IMR-90 (cell line): ENCODE measurements at regions not wholly inside any gene's neighbourhood (a gene's known extent, or its start where the extent isn't known, plus 50 kb on each side); places are given as distances from the start of the nearest gene placed in this dataset.
A peak's percentile ranks its signal among the peaks of the same experiment; 100 is the strongest.

ENCODE experiments used
- ATAC-seq: fragments of 200-7000 bp; cut with Tn5 transposase; 2 replicates; pipeline ENCODE4 v1.9.1; 2020; ENCODE audit warnings: low read depth, mild to moderate bottlenecking, moderate library complexity
- BruUV-seq: library from RNA; stranded (reverse); fragments of 400-500 nt; replicated peaks from 2 replicates; lab custom pipeline; 2021; lab: Mats Ljungman, UMichigan
- CTCF ChIA-PET: fragments of 300-600 bp; formaldehyde crosslinking; extraction: SDS; loops from one replicate; lab custom pipeline; 2021; ENCODE audit warnings: antibody characterized with exemption; lab: Yijun Ruan, JAX
- POLR2A ChIA-PET: fragments of 300-600 bp; sonication (Branson Sonifier 250); formaldehyde crosslinking; loops from one replicate; lab custom pipeline; 2022; ENCODE audit warnings: antibody characterized with exemption; ENCODE audit not compliant: unreplicated experiment; lab: Charles Lee
- DNase-seq: peaks from one replicate; pipeline ENCODE4 v3.0.0; 2013
- H2AFZ ChIP-seq: replicated peaks from 2 replicates; pipeline ENCODE3; 2013; ENCODE audit warnings: low read length, mild to moderate bottlenecking; ENCODE audit not compliant: poor library complexity
- H2AK5ac ChIP-seq: 2 replicates; pipeline ENCODE4 v1.6.1; 2013; ENCODE audit warnings: low read depth, low read length, inconsistent platforms
- H2AK9ac ChIP-seq: replicated peaks from 2 replicates; pipeline ENCODE3; 2013; ENCODE audit warnings: mild to moderate bottlenecking, low read depth, low read length, moderate library complexity; ENCODE audit not compliant: poor library complexity
- H2BK120ac ChIP-seq: 2 replicates; pipeline ENCODE4 v1.6.1; 2013; ENCODE audit warnings: low read depth, low read length, inconsistent platforms
- H2BK15ac ChIP-seq: 3 replicates; pipeline ENCODE4 v1.6.1; 2013; ENCODE audit warnings: low read depth, low read length, inconsistent platforms
- H2BK20ac ChIP-seq: 2 replicates; pipeline ENCODE4 v1.6.1; 2013; ENCODE audit warnings: low read depth, mild to moderate bottlenecking, inconsistent platforms, low read length, moderate library complexity
- H2BK5ac ChIP-seq: 2 replicates; pipeline ENCODE4 v1.6.1; 2013; ENCODE audit warnings: mild to moderate bottlenecking, low read depth, low read length, inconsistent platforms; ENCODE audit not compliant: poor library complexity, severe bottlenecking
- H3K14ac ChIP-seq: replicated peaks from 2 replicates; pipeline ENCODE4 v1.6.1; 2013; ENCODE audit warnings: low read depth, low read length, inconsistent platforms
- H3K18ac ChIP-seq: 2 replicates; pipeline ENCODE4 v1.6.1; 2013; ENCODE audit warnings: low read depth, low read length, control low read depth
- H3K23ac ChIP-seq: 2 replicates; pipeline ENCODE4 v1.6.1; 2013; ENCODE audit warnings: low read depth, low read length, inconsistent platforms
- H3K27ac ChIP-seq: 2 replicates; pipeline ENCODE4 v1.5.1; 2013; ENCODE audit warnings: mild to moderate bottlenecking, control low read depth, low read length; ENCODE audit not compliant: insufficient read depth
- H3K27me3 ChIP-seq: 2 replicates; pipeline ENCODE4 v1.6.1; 2013; ENCODE audit warnings: low read length; ENCODE audit not compliant: control insufficient read depth, insufficient read depth
- H3K36me3 ChIP-seq: 2 replicates; pipeline ENCODE4 v1.6.1; 2013; ENCODE audit warnings: low read length, mixed read lengths; ENCODE audit not compliant: control insufficient read depth, insufficient read depth
- H3K4ac ChIP-seq: 2 replicates; pipeline ENCODE4 v1.6.1; 2013; ENCODE audit warnings: low read depth, low read length, inconsistent platforms
- H3K4me1 ChIP-seq: 2 replicates; pipeline ENCODE4 v1.6.1; 2013; ENCODE audit warnings: low read length, mixed read lengths; ENCODE audit not compliant: control insufficient read depth, insufficient read depth
- H3K4me2 ChIP-seq: 2 replicates; pipeline ENCODE4 v1.6.1; 2013; ENCODE audit warnings: low read depth, mild to moderate bottlenecking, control low read depth, low read length, moderate library complexity
- H3K4me3 ChIP-seq: 2 replicates; pipeline ENCODE4 v1.5.1; 2013; ENCODE audit warnings: low read depth, mild to moderate bottlenecking, control low read depth, low read length, moderate library complexity; ENCODE audit not compliant: insufficient read depth
- H3K56ac ChIP-seq: 2 replicates; pipeline ENCODE4 v1.6.1; 2013; ENCODE audit warnings: low read length, inconsistent platforms; ENCODE audit not compliant: insufficient read depth; ENCODE audit errors: extremely low read depth
- H3K79me1 ChIP-seq, 2 experiments: 2 replicates each; pipeline ENCODE4 v1.6.1; 2013; ENCODE audit warnings: low read length in 2 of 2, inconsistent platforms in 1 of 2, low read depth in 1 of 2
- H3K9ac ChIP-seq: 2 replicates; pipeline ENCODE4 v1.6.1; 2013; ENCODE audit warnings: low read depth, low read length, control low read depth
- H3K9me1 ChIP-seq: 2 replicates; pipeline ENCODE4 v1.6.1; 2013; ENCODE audit warnings: low read length, inconsistent platforms; ENCODE audit not compliant: insufficient read depth
- H3K9me3 ChIP-seq: 2 replicates; pipeline ENCODE4 v1.6.1; 2013; ENCODE audit warnings: low read length; ENCODE audit not compliant: control insufficient read depth, insufficient read depth
- H4K20me1 ChIP-seq: 2 replicates; pipeline ENCODE4 v1.6.1; 2013; ENCODE audit warnings: low read length, inconsistent platforms; ENCODE audit not compliant: insufficient read depth
- H4K5ac ChIP-seq: 2 replicates; pipeline ENCODE4 v1.6.1; 2013; ENCODE audit warnings: mild to moderate bottlenecking, low read depth, low read length, control low read depth
- H4K8ac ChIP-seq, 2 experiments: 2 replicates each; pipeline ENCODE4 v1.6.1; 2013; ENCODE audit warnings: low read depth in 2 of 2, low read length in 2 of 2, control low read depth in 1 of 2, inconsistent platforms in 1 of 2
- H4K91ac ChIP-seq: 2 replicates; pipeline ENCODE4 v1.6.1; 2013; ENCODE audit warnings: low read depth, low read length, inconsistent platforms; ENCODE audit not compliant: insufficient read depth
- CEBPB ChIP-seq: IDR thresholded peaks from 2 replicates; pipeline ENCODE4 v1.6.1; 2012; ENCODE audit warnings: low read depth, low read length, improper control_type of control experiment
- CHD1 ChIP-seq: IDR thresholded peaks from 2 replicates; pipeline ENCODE4 v1.6.1; 2012; ENCODE audit warnings: low read depth, low read length, improper control_type of control experiment
- FOS ChIP-seq: fragments of 150-350 bp; IDR thresholded peaks from 2 replicates; pipeline ENCODE4 v1.6.1; 2016; ENCODE audit warnings: low read depth, low read length
- MAFK ChIP-seq: IDR thresholded peaks from 2 replicates; pipeline ENCODE4 v1.6.1; 2012; ENCODE audit warnings: low read depth, low read length, improper control_type of control experiment
- MAZ ChIP-seq: IDR thresholded peaks from 2 replicates; pipeline ENCODE4 v1.6.1; 2012; ENCODE audit warnings: low read depth, mild to moderate bottlenecking, low read length, improper control_type of control experiment, moderate library complexity, borderline replicate concordance
- MXI1 ChIP-seq: IDR thresholded peaks from 2 replicates; pipeline ENCODE4 v1.6.1; 2012; ENCODE audit warnings: low read depth, mild to moderate bottlenecking, low read length, moderate library complexity, borderline replicate concordance
- NFE2L2 ChIP-seq: fragments of 150-350 bp; IDR thresholded peaks from 2 replicates; pipeline ENCODE4 v1.6.1; 2016; ENCODE audit warnings: low read depth, mild to moderate bottlenecking, low read length
- POLR2A ChIP-seq: IDR thresholded peaks from 2 replicates; pipeline ENCODE4 v1.6.1; 2012; ENCODE audit warnings: mild to moderate bottlenecking, low read depth, low read length
- RAD21 ChIP-seq: IDR thresholded peaks from 2 replicates; pipeline ENCODE4 v1.6.1; 2012; ENCODE audit warnings: low read length, improper control_type of control experiment
- RCOR1 ChIP-seq: IDR thresholded peaks from 2 replicates; pipeline ENCODE4 v1.6.1; 2012; ENCODE audit warnings: mild to moderate bottlenecking, low read length, improper control_type of control experiment; ENCODE audit not compliant: insufficient replicate concordance
- RFX5 ChIP-seq: IDR thresholded peaks from 2 replicates; pipeline ENCODE4 v1.8.0; 2012; ENCODE audit warnings: low read depth, mild to moderate bottlenecking, low read length, moderate library complexity
- SMC3 ChIP-seq: fragments of 150-350 bp; IDR thresholded peaks from 2 replicates; pipeline ENCODE4 v1.6.1; 2016; ENCODE audit warnings: low read depth, mild to moderate bottlenecking, antibody characterized with exemption, low read length, moderate library complexity
- WGBS, 2 experiments: methylation state at CpG; one replicate each; pipeline versions ENCODE4 v1.1.5 to v1.1.7; 2013; ENCODE audit warnings: missing lambda C conversion rate in 2 of 2; ENCODE audit not compliant: insufficient read length in 1 of 2; ENCODE audit errors: extremely low coverage in 2 of 2; 5-methylcytosine and 5-hydroxymethylcytosine counted together
- dilution Hi-C: fragments of 300-500 bp; cut with HindIII; formaldehyde crosslinking; loops from one replicate; pipeline ENCODE4 v1.14.3; 2018; ENCODE audit warnings: low sequenced_read_pairs; ENCODE audit not compliant: unreplicated experiment
- in situ Hi-C: fragments of 300-500 bp; cut with MboI; formaldehyde crosslinking; loops from 3 replicates; pipeline ENCODE4 v1.14.3; 2019; ENCODE audit warnings: low sequenced_read_pairs, inconsistent platforms, mixed read lengths
- intact Hi-C: fragments of 100-400 bp; cut with micrococcal nuclease; formaldehyde crosslinking; loops from 2 replicates; pipeline ENCODE4 v1.10.0; 2022
- TF ChIP-seq, protein P1 (sequence below): fragments of 150-350 bp; IDR thresholded peaks from 2 replicates; pipeline ENCODE4 v1.6.1; 2016; ENCODE audit warnings: low read depth, mild to moderate bottlenecking, low read length, moderate library complexity, borderline replicate concordance
- TF ChIP-seq, protein P2 (sequence below): conservative IDR thresholded peaks from 2 replicates; pipeline ENCODE4 v1.5.1; 2012; ENCODE audit warnings: mild to moderate bottlenecking, low read depth, low read length, improper control_type of control experiment
- TF ChIP-seq, protein P3 (sequence below): fragments of 150-350 bp; IDR thresholded peaks from 2 replicates; pipeline ENCODE4 v1.6.1; 2017; ENCODE audit warnings: mild to moderate bottlenecking, antibody characterized with exemption, low read length, low read depth

DNA sequence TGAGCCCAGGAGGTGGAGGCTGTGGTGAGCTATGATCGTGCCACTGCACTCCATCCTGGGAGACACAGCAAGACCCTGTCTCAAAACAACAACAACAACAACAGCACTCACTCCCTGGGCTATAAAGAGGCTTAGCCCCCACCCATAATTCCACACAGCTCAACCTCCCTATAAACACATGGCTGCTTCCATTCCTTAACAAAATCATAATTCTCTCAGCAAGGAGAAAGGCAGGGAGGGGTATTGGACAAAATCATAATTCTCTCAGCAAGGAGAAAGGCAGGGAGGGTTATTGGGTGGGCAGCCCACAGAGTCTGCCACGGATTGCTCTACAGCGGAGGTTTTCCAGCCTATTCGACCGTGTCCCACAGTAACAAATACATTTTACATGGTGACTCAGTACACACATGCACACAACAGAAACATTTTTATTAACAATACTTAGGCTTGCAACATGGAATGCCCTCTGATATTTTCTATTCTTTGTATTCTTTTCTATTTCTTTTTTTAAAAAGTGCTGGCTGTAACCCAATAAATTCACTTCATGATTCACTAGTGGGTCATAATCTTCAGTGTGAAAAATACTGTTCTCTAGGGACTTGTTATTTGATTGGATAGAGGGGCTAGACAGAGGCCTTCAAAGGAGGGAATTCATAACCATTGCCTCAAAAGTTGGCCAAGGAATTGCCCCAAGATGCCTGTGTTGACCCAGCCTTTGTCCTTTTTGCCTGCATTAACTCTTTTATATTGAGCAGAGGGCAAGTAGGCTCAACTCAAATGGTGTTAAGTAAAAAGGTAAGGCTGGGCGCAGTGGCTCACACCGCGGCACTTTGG lies 50.6 kb upstream of the ZMYND8 start:
- H4K91ac ChIP-seq: no peak overlapping the region
- in situ Hi-C loops: no loop called here
- H3K14ac ChIP-seq: no peak overlapping the region
- H3K79me1 ChIP-seq: no peaks in the 10 kb centered on the region
- H2BK20ac ChIP-seq: no peak overlapping the region
- H3K27me3 ChIP-seq: no peaks in the 10 kb centered on the region
- ATAC-seq: no peak; the same call in 1 of the 2 replicates
- ChIA-PET POLR2A (no interaction called here), CTCF (no interaction called here)
- H3K4me2 ChIP-seq: no peak overlapping the region
- no peak overlapping the region for H2BK15ac ChIP-seq
- H3K9me3 ChIP-seq: no peaks in the 10 kb centered on the region
- BruUV-seq: no TSS peak
- H3K27ac ChIP-seq: no peak overlapping the region
- H2AK9ac ChIP-seq: no peak overlapping the region
- intact Hi-C loops: no loop called here
- no peak overlapping the region for H3K18ac ChIP-seq
- H2AK5ac ChIP-seq: no peak overlapping the region
- dilution Hi-C loops: no loop called here
- peak; percentile 45 for DNase-seq
- no peaks in the 10 kb centered on the region for H4K20me1 ChIP-seq
- no peak overlapping the region for H2BK5ac ChIP-seq
- 0 out of 2 replicates have a peak, but pooled peaks cover 2% of the 10 kb centered on the region for H3K4me1 ChIP-seq
- no peak overlapping the region for H4K5ac ChIP-seq
- no peak overlapping the region for H3K56ac ChIP-seq
- H3K4ac ChIP-seq: no peak overlapping the region
- H4K8ac ChIP-seq: no peak overlapping the region
- H2BK120ac ChIP-seq: no peak overlapping the region
- no peak overlapping the region for H3K4me3 ChIP-seq
- H3K9ac ChIP-seq: no peak overlapping the region
- 40% methylated on average over 3 of the region's 8 CpGs; no CpG with 5 or more reads in 1 of the 2 experiments for WGBS, 2 experiments
- no peaks in the 10 kb centered on the region for H3K36me3 ChIP-seq
- H3K23ac ChIP-seq: no peak overlapping the region
- no peaks in the 10 kb centered on the region for H3K9me1 ChIP-seq
- no peak overlapping the region for H2AFZ ChIP-seq
- no peak for TF ChIP-seq NFE2L2
- no peak for TF ChIP-seq MAZ
- TF ChIP-seq, protein P1, sequence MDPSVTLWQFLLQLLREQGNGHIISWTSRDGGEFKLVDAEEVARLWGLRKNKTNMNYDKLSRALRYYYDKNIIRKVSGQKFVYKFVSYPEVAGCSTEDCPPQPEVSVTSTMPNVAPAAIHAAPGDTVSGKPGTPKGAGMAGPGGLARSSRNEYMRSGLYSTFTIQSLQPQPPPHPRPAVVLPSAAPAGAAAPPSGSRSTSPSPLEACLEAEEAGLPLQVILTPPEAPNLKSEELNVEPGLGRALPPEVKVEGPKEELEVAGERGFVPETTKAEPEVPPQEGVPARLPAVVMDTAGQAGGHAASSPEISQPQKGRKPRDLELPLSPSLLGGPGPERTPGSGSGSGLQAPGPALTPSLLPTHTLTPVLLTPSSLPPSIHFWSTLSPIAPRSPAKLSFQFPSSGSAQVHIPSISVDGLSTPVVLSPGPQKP: no peak
- no peak for TF ChIP-seq CHD1
- no peak for TF ChIP-seq CEBPB
- TF ChIP-seq, protein P2, sequence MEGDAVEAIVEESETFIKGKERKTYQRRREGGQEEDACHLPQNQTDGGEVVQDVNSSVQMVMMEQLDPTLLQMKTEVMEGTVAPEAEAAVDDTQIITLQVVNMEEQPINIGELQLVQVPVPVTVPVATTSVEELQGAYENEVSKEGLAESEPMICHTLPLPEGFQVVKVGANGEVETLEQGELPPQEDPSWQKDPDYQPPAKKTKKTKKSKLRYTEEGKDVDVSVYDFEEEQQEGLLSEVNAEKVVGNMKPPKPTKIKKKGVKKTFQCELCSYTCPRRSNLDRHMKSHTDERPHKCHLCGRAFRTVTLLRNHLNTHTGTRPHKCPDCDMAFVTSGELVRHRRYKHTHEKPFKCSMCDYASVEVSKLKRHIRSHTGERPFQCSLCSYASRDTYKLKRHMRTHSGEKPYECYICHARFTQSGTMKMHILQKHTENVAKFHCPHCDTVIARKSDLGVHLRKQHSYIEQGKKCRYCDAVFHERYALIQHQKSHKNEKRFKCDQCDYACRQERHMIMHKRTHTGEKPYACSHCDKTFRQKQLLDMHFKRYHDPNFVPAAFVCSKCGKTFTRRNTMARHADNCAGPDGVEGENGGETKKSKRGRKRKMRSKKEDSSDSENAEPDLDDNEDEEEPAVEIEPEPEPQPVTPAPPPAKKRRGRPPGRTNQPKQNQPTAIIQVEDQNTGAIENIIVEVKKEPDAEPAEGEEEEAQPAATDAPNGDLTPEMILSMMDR: no peak
- TF ChIP-seq FOS: no peak
- no peak for TF ChIP-seq RCOR1
- no peak for TF ChIP-seq RAD21
- TF ChIP-seq MXI1: no peak
- TF ChIP-seq RFX5: no peak
- TF ChIP-seq, protein P3, sequence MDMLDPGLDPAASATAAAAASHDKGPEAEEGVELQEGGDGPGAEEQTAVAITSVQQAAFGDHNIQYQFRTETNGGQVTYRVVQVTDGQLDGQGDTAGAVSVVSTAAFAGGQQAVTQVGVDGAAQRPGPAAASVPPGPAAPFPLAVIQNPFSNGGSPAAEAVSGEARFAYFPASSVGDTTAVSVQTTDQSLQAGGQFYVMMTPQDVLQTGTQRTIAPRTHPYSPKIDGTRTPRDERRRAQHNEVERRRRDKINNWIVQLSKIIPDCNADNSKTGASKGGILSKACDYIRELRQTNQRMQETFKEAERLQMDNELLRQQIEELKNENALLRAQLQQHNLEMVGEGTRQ: no peak
- no peak for TF ChIP-seq SMC3
- TF ChIP-seq MAFK: no peak
- TF ChIP-seq POLR2A: no peak
